Smooth muscle cell (in vitro differentiated cells): ENCODE measurements at regions not wholly inside any gene's neighbourhood (a gene's known extent, or its start where the extent isn't known, plus 50 kb on each side); places are given as distances from the start of the nearest gene placed in this dataset.

ENCODE experiments used
- DNase-seq: peaks from one replicate; lab custom pipeline; 2025; ENCODE audit not compliant: unreplicated experiment; lab: John Stamatoyannopoulos, UW
- H2AFZ ChIP-seq: fragments of 200-600 bp; sonication (generic); 2 replicates; pipeline ENCODE4 v1.6.0; 2016; ENCODE audit warnings: antibody characterized with exemption, low read depth, mild to moderate bottlenecking
- H3F3A ChIP-seq: fragments of 200-600 bp; sonication (generic); 2 replicates; pipeline ENCODE4 v1.6.0; 2017; ENCODE audit warnings: antibody characterized with exemption, low read depth
- H3K27ac ChIP-seq: fragments of 200-600 bp; sonication (generic); 2 replicates; pipeline ENCODE4 v1.5.1; 2016; ENCODE audit warnings: low read depth, mild to moderate bottlenecking
- H3K27me3 ChIP-seq: fragments of 200-600 bp; sonication (generic); 2 replicates; pipeline ENCODE4 v1.6.1; 2016; ENCODE audit warnings: low read depth, mild to moderate bottlenecking
- H3K36me3 ChIP-seq: fragments of 200-600 bp; sonication (generic); 2 replicates; pipeline ENCODE4 v1.5.1; 2016; ENCODE audit warnings: low read depth
- H3K4me1 ChIP-seq: fragments of 200-600 bp; sonication (generic); 2 replicates; pipeline ENCODE4 v1.5.1; 2016; ENCODE audit warnings: low read depth
- H3K4me2 ChIP-seq: fragments of 200-600 bp; sonication (generic); 2 replicates; pipeline ENCODE4 v1.6.0; 2016; ENCODE audit warnings: mild to moderate bottlenecking
- H3K4me3 ChIP-seq: fragments of 200-600 bp; sonication (generic); 2 replicates; pipeline ENCODE4 v1.5.1; 2016; ENCODE audit warnings: mild to moderate bottlenecking
- H3K79me2 ChIP-seq: fragments of 200-600 bp; sonication (generic); 2 replicates; pipeline ENCODE4 v1.6.0; 2016; ENCODE audit warnings: low read depth, mild to moderate bottlenecking
- H3K9ac ChIP-seq: fragments of 200-600 bp; sonication (generic); 2 replicates; pipeline ENCODE4 v1.6.0; 2016; ENCODE audit warnings: low read depth
- H3K9me3 ChIP-seq: fragments of 200-600 bp; sonication (generic); replicated peaks from 2 replicates; pipeline ENCODE4 v1.5.1; 2016; ENCODE audit warnings: low read depth
- H4K20me1 ChIP-seq: fragments of 200-600 bp; sonication (generic); 2 replicates; pipeline ENCODE4 v1.6.0; 2016; ENCODE audit warnings: low read depth
- WGBS: methylation state at CpG from one replicate; pipeline ENCODE4 v1.1.7; 2016; ENCODE audit warnings: low lambda C conversion rate; 5-methylcytosine and 5-hydroxymethylcytosine counted together
- TF ChIP-seq, protein P1 (sequence below): fragments of 200-600 bp; sonication (generic); IDR thresholded peaks from 2 replicates; pipeline ENCODE4 v1.5.1; 2017; ENCODE audit warnings: borderline replicate concordance, mild to moderate bottlenecking, antibody characterized with exemption; ENCODE audit not compliant: insufficient read depth, poor library complexity, severe bottlenecking

DNA sequence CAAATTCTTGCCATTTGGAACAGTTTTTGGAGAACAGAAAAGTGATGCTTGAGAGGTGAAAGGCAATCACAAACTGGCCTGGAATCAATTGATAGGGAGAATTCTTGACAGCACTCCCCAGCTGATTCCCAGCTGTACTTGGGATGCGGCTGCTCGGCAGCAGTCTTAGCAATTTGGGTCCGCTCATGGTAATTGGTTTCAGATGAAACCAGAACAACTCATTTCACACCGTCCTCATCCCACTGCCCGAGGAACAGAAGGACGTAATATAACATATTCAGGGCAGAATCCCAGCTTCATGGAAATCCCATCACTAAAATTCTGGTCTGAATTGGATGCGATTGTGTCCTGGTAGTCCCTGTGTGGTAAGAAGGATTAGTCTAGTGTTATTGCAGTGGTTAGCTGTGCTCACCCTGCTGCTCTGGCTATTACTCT lies 223.3 kb upstream of the FERD3L start:
- DNase-seq: no peak
- Histone ChIP-seq H3F3A (no peaks in the 10 kb centered on the region), H3K36me3 (no peaks in the 10 kb centered on the region), H3K9ac (no peak overlapping the region), H3K27ac (no peak overlapping the region), H2AFZ (no peak overlapping the region), H3K4me2 (peak overlapping the region; percentile 62), H3K79me2 (no peaks in the 10 kb centered on the region), H3K4me1 (no peaks in the 10 kb centered on the region), H3K27me3 (no peaks in the 10 kb centered on the region), H4K20me1 (no peaks in the 10 kb centered on the region), H3K4me3 (no peak overlapping the region), H3K9me3 (no peaks in the 10 kb centered on the region)
- 42% methylated on average over 7 of the region's 7 CpGs for WGBS
- TF ChIP-seq, protein P1, sequence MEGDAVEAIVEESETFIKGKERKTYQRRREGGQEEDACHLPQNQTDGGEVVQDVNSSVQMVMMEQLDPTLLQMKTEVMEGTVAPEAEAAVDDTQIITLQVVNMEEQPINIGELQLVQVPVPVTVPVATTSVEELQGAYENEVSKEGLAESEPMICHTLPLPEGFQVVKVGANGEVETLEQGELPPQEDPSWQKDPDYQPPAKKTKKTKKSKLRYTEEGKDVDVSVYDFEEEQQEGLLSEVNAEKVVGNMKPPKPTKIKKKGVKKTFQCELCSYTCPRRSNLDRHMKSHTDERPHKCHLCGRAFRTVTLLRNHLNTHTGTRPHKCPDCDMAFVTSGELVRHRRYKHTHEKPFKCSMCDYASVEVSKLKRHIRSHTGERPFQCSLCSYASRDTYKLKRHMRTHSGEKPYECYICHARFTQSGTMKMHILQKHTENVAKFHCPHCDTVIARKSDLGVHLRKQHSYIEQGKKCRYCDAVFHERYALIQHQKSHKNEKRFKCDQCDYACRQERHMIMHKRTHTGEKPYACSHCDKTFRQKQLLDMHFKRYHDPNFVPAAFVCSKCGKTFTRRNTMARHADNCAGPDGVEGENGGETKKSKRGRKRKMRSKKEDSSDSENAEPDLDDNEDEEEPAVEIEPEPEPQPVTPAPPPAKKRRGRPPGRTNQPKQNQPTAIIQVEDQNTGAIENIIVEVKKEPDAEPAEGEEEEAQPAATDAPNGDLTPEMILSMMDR: no peak

DNA sequence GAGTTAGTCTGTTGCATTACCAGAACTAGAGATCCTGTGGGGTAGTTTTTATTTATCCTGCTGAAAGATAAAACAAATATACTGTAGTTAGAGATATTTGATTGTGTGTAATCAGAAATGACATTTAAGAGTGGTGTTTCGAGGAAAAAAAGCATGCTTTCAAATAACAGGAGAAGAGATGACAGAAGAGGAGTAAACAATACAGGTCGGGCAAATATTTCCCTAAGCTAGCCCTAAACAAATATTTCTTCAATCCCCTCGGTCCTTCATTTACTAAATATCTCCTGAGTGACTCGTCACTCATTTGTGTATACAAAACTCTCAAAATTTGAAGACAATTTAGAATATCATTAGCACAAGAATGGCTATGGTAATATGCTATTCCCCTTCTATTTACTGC lies 219.7 kb upstream of the FERD3L start:
- Histone ChIP-seq H3K4me3 (no peak overlapping the region), H3K27me3 (no peaks in the 10 kb centered on the region), H3K9me3 (no peaks in the 10 kb centered on the region), H3K4me1 (no peaks in the 10 kb centered on the region), H4K20me1 (no peaks in the 10 kb centered on the region), H3K9ac (no peak overlapping the region), H3F3A (no peaks in the 10 kb centered on the region), H3K36me3 (no peaks in the 10 kb centered on the region), H2AFZ (no peak overlapping the region), H3K4me2 (no peak overlapping the region), H3K27ac (no peak overlapping the region), H3K79me2 (no peaks in the 10 kb centered on the region)
- 48% methylated on average over 4 of the region's 4 CpGs for WGBS
- DNase-seq: no peak
- TF ChIP-seq, protein P1: no peak

DNA sequence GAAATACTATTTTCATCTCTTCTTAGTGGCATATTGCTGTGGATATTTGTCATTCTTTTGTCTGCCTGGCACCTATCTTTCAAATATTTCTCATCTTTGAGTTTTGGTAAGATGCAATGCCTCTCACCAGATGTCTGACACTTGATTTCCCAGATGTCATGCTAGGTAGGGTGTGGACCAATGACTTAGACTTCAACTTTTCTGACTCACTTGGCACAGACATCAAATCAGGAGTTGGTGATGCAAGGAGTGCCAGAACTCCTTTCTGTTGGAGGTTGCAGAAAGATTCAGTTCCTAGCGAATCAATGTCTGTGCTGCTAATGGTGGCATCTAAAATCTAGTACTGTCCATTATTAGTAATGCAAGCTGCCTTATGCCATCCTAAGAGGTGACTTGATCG lies 216.9 kb upstream of the FERD3L start:
- no peak overlapping the region for H3K9ac ChIP-seq
- no peak overlapping the region for H3K4me3 ChIP-seq
- H3K4me2 ChIP-seq: no peak overlapping the region
- H3K4me1 ChIP-seq: no peaks in the 10 kb centered on the region
- TF ChIP-seq, protein P1: no peak
- H3F3A ChIP-seq: no peaks in the 10 kb centered on the region
- no peak for DNase-seq
- no peaks in the 10 kb centered on the region for H3K27me3 ChIP-seq
- H3K79me2 ChIP-seq: no peaks in the 10 kb centered on the region
- no peaks in the 10 kb centered on the region for H3K9me3 ChIP-seq
- no peaks in the 10 kb centered on the region for H3K36me3 ChIP-seq
- WGBS: 96% methylated on average over 2 of the region's 2 CpGs
- no peak overlapping the region for H2AFZ ChIP-seq
- H3K27ac ChIP-seq: no peak overlapping the region
- no peaks in the 10 kb centered on the region for H4K20me1 ChIP-seq

DNA sequence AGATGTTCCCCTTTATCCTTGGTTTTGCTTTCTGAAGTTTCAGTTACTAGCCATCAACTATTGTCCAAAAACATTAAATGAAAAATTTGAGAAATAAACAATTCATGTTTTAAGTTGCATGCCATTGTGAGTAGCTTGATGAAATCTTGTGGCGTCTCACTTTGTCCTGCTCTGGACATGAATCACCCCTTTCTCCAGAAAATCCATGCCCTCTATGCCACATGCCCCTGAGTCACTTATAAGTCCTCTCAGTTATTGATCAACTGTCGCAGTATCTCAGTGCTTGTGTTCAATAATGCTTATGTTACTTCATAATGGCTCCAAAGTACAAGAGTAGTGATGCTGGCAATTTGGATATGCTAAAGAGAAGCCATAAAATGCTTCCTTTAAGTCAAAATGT lies 208.0 kb upstream of the FERD3L start:
- DNase-seq: no peak
- Histone ChIP-seq H3K36me3 (no peaks in the 10 kb centered on the region), H3K4me3 (no peak overlapping the region), H3K9ac (no peak overlapping the region), H3F3A (no peaks in the 10 kb centered on the region), H3K27me3 (no peaks in the 10 kb centered on the region), H2AFZ (no peak overlapping the region), H4K20me1 (no peaks in the 10 kb centered on the region), H3K27ac (peak overlapping the region; percentile 93), H3K79me2 (no peaks in the 10 kb centered on the region), H3K9me3 (no peaks in the 10 kb centered on the region), H3K4me1 (peaks cover 6% of the 10 kb centered on the region), H3K4me2 (peak overlapping the region; percentile 62)
- TF ChIP-seq, protein P1: no peak
- WGBS: 68% methylated on average over 2 of the region's 2 CpGs
